Stimulated activated CD4-positive, alpha-beta T cell treated with anti-CD3 and anti-CD28 coated beads, TNF-alpha, amount 100 ng/mL, for 4 hours (primary cell): ENCODE measurements at regions not wholly inside any gene's neighbourhood (a gene's known extent, or its start where the extent isn't known, plus 50 kb on each side); places are given as distances from the start of the nearest gene placed in this dataset.

Source experiments
- DNase-seq, 3 experiments: peaks; one replicate each; pipeline ENCODE4 v3.0.0-alpha.2; 2020; ENCODE audit warnings: low read depth in 3 of 3

- no peak for DNase-seq
Measured at GRCh38 chr6:140063021-140063399, 688.6 kb upstream of the CITED2 start.

GRCh38 chr6:140062043-140063020 lies 687.9 kb upstream of the CITED2 start:
- no peak for DNase-seq

- DNase-seq = no peak
Measured at GRCh38 chr6:140061110-140062042, 686.9 kb upstream of the CITED2 start.

- no peak for DNase-seq
Measured at GRCh38 chr6:140059947-140060346, 685.5 kb upstream of the CITED2 start.

- no peak for DNase-seq
Measured at GRCh38 chr6:140058863-140059262, 684.4 kb upstream of the CITED2 start.

- no peak for DNase-seq
Measured at GRCh38 chr6:140052736-140053729, 678.6 kb upstream of the CITED2 start.

GRCh38 chr6:140051521-140052512 lies 677.4 kb upstream of the CITED2 start:
- DNase-seq = no peak

- DNase-seq = no peak
Measured at GRCh38 chr6:140050101-140050995, 675.9 kb upstream of the CITED2 start.

- DNase-seq = no peak
Measured at GRCh38 chr6:140049251-140049650, 674.8 kb upstream of the CITED2 start.

- no peak for DNase-seq
Measured at GRCh38 chr6:140048202-140048790, 673.8 kb upstream of the CITED2 start.

- no peak for DNase-seq
Measured at GRCh38 chr6:140047321-140047720, 672.9 kb upstream of the CITED2 start.

- no peak for DNase-seq
Measured at GRCh38 chr6:140046016-140046632, 671.7 kb upstream of the CITED2 start.

GRCh38 chr6:140045116-140045515 lies 670.7 kb upstream of the CITED2 start:
- no peak for DNase-seq

GRCh38 chr6:140044626-140045025 lies 670.2 kb upstream of the CITED2 start:
- no peak for DNase-seq

GRCh38 chr6:140043762-140044378 lies 669.4 kb upstream of the CITED2 start:
- no peak for DNase-seq

- DNase-seq = no peak
Measured at GRCh38 chr6:140043357-140043756, 668.9 kb upstream of the CITED2 start.

GRCh38 chr6:140041571-140042332 lies 667.3 kb upstream of the CITED2 start:
- no peak for DNase-seq
